ENCODE measurements at regions not wholly inside any gene's neighbourhood (a gene's known extent, or its start where the extent isn't known, plus 50 kb on each side); places are given as distances from the start of the nearest gene placed in this dataset.
"Not testable (repeated sequence)": the region's sequence is repeated elsewhere in the genome, so short reads cannot be mapped to it uniquely, and the experiment has no call there.

GRCh38 chr4:164139291-164139690 is 614.6 kb upstream of the SMIM31 start:
- Histone ChIP-seq H3K4me2 (no peak overlapping the region), H3K4me3 (no peak overlapping the region), H3K9me3 (no peaks in the 10 kb centered on the region), H3K27ac (no peak overlapping the region), H3K4me1 (no peaks in the 10 kb centered on the region)
- ATAC-seq (no peak), DNase-seq (ENCODE audit: low read depth in 1 of 2, low spot score in 1 of 2) (no peak), FAIRE-seq (no peak)
- POLR2A ChIA-PET = no interaction called here
- no peak for TF ChIP-seq CBX2 (IDR thresholded peaks at IDR 0.05; ENCODE audit: borderline replicate concordance, low read depth)
- TF ChIP-seq GATA3 (IDR thresholded peaks at IDR 0.05; ENCODE audit: borderline replicate concordance) = no peak
- TF ChIP-seq HDAC2 (IDR thresholded peaks at IDR 0.05) = no peak
- no peak for TF ChIP-seq KDM1A (IDR thresholded peaks at IDR 0.05; ENCODE audit: low read depth)
- TF ChIP-seq MAZ (IDR thresholded peaks at IDR 0.05; ENCODE audit: borderline replicate concordance, low read depth, low read length) = no peak
- TF ChIP-seq RNF2 (IDR thresholded peaks at IDR 0.05; ENCODE audit: borderline replicate concordance, low read depth) = no peak
- TF ChIP-seq HES2 (IDR thresholded peaks at IDR 0.05) = no peak
- WGBS (ENCODE audit: missing lambda C conversion rate) = 80% methylated on average over 1 of the region's 1 CpG
- CTCF ChIA-PET = interaction anchor here (0.6 kb wide), 1 partner anchor 15 kb away, joined by 3 read pairs; no protein-coding TSS in a partner anchor

GRCh38 chr4:164141755-164142375 is 612.1 kb upstream of the SMIM31 start:
- WGBS (ENCODE audit: missing lambda C conversion rate) = 17% methylated on average over 1 of the region's 20 CpGs
- H3K27ac ChIP-seq; ATAC-seq; H3K4me2 ChIP-seq; POLR2A ChIA-PET; FAIRE-seq; H3K4me3 ChIP-seq; H3K4me1 ChIP-seq; CTCF ChIA-PET; DNase-seq (ENCODE audit: low read depth in 1 of 2, low spot score in 1 of 2); H3K9me3 ChIP-seq: not testable (repeated sequence)

- ChIA-PET CTCF (no interaction called here), POLR2A (no interaction called here)
- no peak overlapping the region for H3K4me3 ChIP-seq
- H3K4me2 ChIP-seq = no peak overlapping the region
- no peak for ATAC-seq
- no peak for DNase-seq (ENCODE audit: low read depth in 1 of 2, low spot score in 1 of 2)
- H3K4me1 ChIP-seq = no peaks in the 10 kb centered on the region
- TF ChIP-seq MYC (IDR thresholded peaks at IDR 0.05; ENCODE audit: borderline replicate concordance, low read length) (no peak), RNF2 (IDR thresholded peaks at IDR 0.05; ENCODE audit: borderline replicate concordance, low read depth) (no peak)
- no peak overlapping the region for H3K27ac ChIP-seq
- 0% methylated on average over 2 of the region's 4 CpGs for WGBS (ENCODE audit: missing lambda C conversion rate)
- no peaks in the 10 kb centered on the region for H3K9me3 ChIP-seq
- FAIRE-seq = no peak
Observed at GRCh38 chr4:164154416-164154815, 599.5 kb upstream of the SMIM31 start.

- ATAC-seq (no peak), FAIRE-seq (no peak), DNase-seq (ENCODE audit: low read depth in 1 of 2, low spot score in 1 of 2) (no peak)
- ChIA-PET POLR2A (no interaction called here), CTCF (interaction anchor here (1.8 kb wide), 1 partner anchor 15 kb away, joined by 4 read pairs; no protein-coding TSS in a partner anchor)
- TF ChIP-seq CHD4 (IDR thresholded peaks at IDR 0.05; ENCODE audit: borderline replicate concordance) = no peak
- TF ChIP-seq E2F6 (IDR thresholded peaks at IDR 0.05; ENCODE audit: borderline replicate concordance, low read depth) = no peak
- TF ChIP-seq EP300 (IDR thresholded peaks at IDR 0.05) = no peak
- TF ChIP-seq SMC3 (IDR thresholded peaks at IDR 0.05) = no peak
- no peak for TF ChIP-seq ZSCAN20 (CRISPR knock-in tag; IDR thresholded peaks at IDR 0.05)
- no peak for TF ChIP-seq FOXS1 (CRISPR knock-in tag; IDR thresholded peaks at IDR 0.05)
- no peak for TF ChIP-seq RFX5 (IDR thresholded peaks at IDR 0.05)
- TF ChIP-seq KDM5A (IDR thresholded peaks at IDR 0.05) = no peak
- TF ChIP-seq SREBF2 (IDR thresholded peaks at IDR 0.05) = no peak
- TF ChIP-seq POLR2AphosphoS2 (conservative IDR thresholded peaks at IDR 0.05; ENCODE audit: low read length) = no peak
- no peak for TF ChIP-seq MAX (IDR thresholded peaks at IDR 0.05)
- TF ChIP-seq RCOR1 (IDR thresholded peaks at IDR 0.05; ENCODE audit: low read depth, low read length) = no peak
- no peak for TF ChIP-seq MAZ (IDR thresholded peaks at IDR 0.05; ENCODE audit: borderline replicate concordance, low read depth, low read length)
- no peak for TF ChIP-seq JUNB (IDR thresholded peaks at IDR 0.05)
- TF ChIP-seq HOXB5 (CRISPR knock-in tag; IDR thresholded peaks at IDR 0.05) = no peak
- no peak for TF ChIP-seq EHMT2 (IDR thresholded peaks at IDR 0.05; ENCODE audit: low read depth)
- no peak for TF ChIP-seq HEYL (CRISPR knock-in tag; IDR thresholded peaks at IDR 0.05)
- TF ChIP-seq CTCF (IDR thresholded peaks at IDR 0.05) = no peak
- no peak for TF ChIP-seq HDAC2 (IDR thresholded peaks at IDR 0.05)
- Histone ChIP-seq H3K9me3 (no peaks in the 10 kb centered on the region), H3K4me2 (no peak overlapping the region), H3K4me3 (no peak overlapping the region), H3K27ac (no peak overlapping the region), H3K4me1 (no peaks in the 10 kb centered on the region)
Observed at GRCh38 chr4:164169591-164169990, 584.3 kb upstream of the SMIM31 start.

All from A549 (cell line).